PFSK-1 (cell line): ENCODE measurements at regions not wholly inside any gene's neighbourhood (a gene's known extent, or its start where the extent isn't known, plus 50 kb on each side); places are given as distances from the start of the nearest gene placed in this dataset.

Experiments used
- FOXP2 ChIP-seq: optimal IDR thresholded peaks from 2 replicates; pipeline ENCODE3; 2011; ENCODE audit warnings: borderline replicate concordance, control low read depth, inconsistent platforms; ENCODE audit not compliant: insufficient read depth; ENCODE audit errors: extremely low read length, extremely low read depth
- POLR2AphosphoS5 ChIP-seq: IDR thresholded peaks from 2 replicates; pipeline ENCODE4 v1.6.1; 2012; ENCODE audit warnings: low read depth, mild to moderate bottlenecking, control low read depth, low read length, moderate library complexity
- SIN3A ChIP-seq: IDR thresholded peaks from 2 replicates; pipeline ENCODE4 v1.6.1; 2012; ENCODE audit warnings: mild to moderate bottlenecking, low read length, moderate library complexity, borderline replicate concordance; ENCODE audit not compliant: insufficient read depth
- TAF1 ChIP-seq: IDR thresholded peaks from 2 replicates; pipeline ENCODE4 v1.6.1; 2012; ENCODE audit warnings: low read length, control low read depth, borderline replicate concordance; ENCODE audit not compliant: insufficient read depth
- TF ChIP-seq, protein P1 (sequence below), 2 experiments: IDR thresholded peaks; 2 replicates each; pipeline versions ENCODE4 v1.6.1 to v1.8.0; 2011 to 2012; ENCODE audit warnings: low read depth in 2 of 2, low read length in 2 of 2, control low read depth in 1 of 2, inconsistent platforms in 1 of 2, mild to moderate bottlenecking in 1 of 2, moderate library complexity in 1 of 2; ENCODE audit not compliant: insufficient read depth in 1 of 2

DNA sequence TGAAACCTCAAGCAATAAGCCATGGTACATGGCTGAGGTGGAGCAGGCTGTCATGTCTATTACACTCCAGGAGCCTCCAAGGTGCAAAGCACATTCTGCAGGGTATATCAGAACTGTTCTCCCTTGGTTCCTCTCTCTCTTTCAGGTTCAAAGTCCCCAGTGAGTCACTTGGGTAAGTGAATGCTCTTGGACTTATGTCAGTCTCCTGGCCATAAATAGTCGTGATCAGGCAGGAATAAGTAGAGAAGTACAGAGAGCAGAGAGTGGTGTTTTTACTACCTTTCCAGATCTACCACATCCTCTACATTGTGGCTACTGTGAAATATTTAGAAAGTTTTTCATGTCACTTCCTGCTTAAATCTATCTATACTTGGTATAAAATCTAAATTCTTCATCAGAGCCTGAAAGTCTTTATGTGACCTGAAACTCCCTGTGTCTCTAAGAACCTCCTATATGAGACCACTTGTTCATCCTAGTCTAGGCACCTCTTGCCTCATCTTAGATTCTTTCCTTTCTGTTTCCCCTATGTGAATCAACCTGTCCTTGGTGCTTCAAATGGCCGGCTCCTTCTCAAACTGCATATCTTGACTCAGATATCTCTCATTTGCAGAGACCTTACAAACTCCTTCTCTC is 1077.6 kb upstream of the MAP3K7 start:
- TF ChIP-seq SIN3A (no peak), TAF1 (no peak), POLR2AphosphoS5 (no peak), FOXP2 (no peak)
- TF ChIP-seq, protein P1, sequence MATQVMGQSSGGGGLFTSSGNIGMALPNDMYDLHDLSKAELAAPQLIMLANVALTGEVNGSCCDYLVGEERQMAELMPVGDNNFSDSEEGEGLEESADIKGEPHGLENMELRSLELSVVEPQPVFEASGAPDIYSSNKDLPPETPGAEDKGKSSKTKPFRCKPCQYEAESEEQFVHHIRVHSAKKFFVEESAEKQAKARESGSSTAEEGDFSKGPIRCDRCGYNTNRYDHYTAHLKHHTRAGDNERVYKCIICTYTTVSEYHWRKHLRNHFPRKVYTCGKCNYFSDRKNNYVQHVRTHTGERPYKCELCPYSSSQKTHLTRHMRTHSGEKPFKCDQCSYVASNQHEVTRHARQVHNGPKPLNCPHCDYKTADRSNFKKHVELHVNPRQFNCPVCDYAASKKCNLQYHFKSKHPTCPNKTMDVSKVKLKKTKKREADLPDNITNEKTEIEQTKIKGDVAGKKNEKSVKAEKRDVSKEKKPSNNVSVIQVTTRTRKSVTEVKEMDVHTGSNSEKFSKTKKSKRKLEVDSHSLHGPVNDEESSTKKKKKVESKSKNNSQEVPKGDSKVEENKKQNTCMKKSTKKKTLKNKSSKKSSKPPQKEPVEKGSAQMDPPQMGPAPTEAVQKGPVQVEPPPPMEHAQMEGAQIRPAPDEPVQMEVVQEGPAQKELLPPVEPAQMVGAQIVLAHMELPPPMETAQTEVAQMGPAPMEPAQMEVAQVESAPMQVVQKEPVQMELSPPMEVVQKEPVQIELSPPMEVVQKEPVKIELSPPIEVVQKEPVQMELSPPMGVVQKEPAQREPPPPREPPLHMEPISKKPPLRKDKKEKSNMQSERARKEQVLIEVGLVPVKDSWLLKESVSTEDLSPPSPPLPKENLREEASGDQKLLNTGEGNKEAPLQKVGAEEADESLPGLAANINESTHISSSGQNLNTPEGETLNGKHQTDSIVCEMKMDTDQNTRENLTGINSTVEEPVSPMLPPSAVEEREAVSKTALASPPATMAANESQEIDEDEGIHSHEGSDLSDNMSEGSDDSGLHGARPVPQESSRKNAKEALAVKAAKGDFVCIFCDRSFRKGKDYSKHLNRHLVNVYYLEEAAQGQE (IDR thresholded peaks at IDR 0.05; ENCODE audit: insufficient read depth in 1 of 2, low read depth in 2 of 2, low read length in 2 of 2) = no peak

DNA sequence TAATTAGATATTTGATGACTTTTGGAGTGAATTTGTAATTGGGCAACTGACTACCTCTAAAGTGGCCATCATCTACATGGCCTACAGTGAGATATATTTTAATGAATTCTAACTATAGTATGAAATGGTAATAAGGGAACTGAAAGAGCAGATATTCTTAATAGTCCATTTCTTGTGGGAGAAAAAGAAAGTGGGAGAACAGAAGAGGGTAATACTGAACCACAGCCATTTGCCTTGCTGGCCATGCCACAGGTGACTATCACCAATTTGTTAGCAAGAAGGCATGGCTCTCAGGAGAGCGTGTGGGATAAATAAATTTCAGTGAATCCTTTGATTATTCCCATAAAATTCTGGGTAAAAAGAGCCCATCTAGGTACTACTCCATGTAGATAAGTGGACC is 1074.0 kb upstream of the MAP3K7 start:
- no peak for TF ChIP-seq TAF1
- TF ChIP-seq FOXP2 = no peak
- TF ChIP-seq POLR2AphosphoS5 = no peak
- TF ChIP-seq SIN3A = no peak
- TF ChIP-seq, protein P1 (IDR thresholded peaks at IDR 0.05; ENCODE audit: insufficient read depth in 1 of 2, low read depth in 2 of 2, low read length in 2 of 2) = no peak

DNA sequence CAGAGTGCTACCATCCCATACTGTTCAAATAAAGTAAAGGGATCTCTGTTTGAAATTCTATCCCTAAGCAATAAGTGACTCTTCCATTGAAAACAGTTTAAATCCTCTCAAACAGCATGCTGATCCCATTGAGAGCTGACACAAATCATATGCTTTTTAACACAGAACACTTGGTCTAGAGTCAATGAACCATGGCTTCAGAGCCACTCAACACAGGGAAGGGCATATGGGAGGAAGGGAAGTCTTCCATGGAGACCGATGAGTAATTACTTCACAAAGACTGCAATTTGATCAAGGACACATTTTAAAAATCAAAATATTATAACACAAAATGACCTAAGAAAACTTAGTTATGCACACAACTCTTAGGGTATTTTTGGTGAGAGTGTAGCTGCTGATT is 1073.0 kb upstream of the MAP3K7 start:
- no peak for TF ChIP-seq POLR2AphosphoS5
- no peak for TF ChIP-seq FOXP2
- TF ChIP-seq TAF1 = no peak
- no peak for TF ChIP-seq SIN3A
- TF ChIP-seq, protein P1 (IDR thresholded peaks at IDR 0.05; ENCODE audit: insufficient read depth in 1 of 2, low read depth in 2 of 2, low read length in 2 of 2) = no peak

DNA sequence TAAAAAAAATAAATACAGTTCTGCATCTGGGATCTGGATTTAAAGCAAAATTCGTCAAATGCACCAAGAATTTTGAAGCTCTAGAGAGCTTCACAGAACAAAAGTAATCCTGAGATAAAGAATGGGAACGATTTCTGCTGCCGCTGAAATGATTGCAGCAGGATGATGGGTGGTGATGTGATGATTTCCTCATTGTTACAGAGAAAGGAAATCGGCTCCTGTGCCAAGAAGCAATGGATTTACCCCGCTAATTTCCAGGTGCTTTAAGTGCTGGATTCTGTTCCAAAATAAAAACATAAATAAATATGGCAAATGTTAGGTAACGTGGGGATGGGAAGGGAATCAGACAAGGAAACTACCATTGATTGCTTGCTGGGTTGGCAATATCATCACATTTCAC is 1067.9 kb upstream of the MAP3K7 start:
- TF ChIP-seq POLR2AphosphoS5 (no peak), SIN3A (no peak), FOXP2 (no peak), TAF1 (no peak)
- TF ChIP-seq, protein P1 (IDR thresholded peaks at IDR 0.05; ENCODE audit: insufficient read depth in 1 of 2, low read depth in 2 of 2, low read length in 2 of 2) = no peak

DNA sequence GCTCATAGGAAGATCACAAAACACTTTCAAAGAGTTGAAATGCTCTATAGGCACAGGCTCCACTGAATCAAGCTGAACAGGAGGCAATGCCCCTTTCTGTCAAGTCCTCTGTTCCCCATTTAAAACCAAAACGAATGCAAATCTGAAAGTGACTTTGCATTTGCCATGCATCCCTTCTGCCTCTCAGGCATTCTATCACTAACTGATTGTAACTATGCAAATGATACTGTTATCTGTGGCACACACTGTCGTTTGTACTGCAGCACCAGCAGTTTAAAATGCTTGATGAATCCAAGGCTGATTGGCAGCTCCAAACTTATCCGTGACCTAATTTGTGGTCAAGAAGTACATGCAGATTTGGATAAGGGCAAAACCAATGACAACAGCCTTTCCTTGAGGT is 1067.5 kb upstream of the MAP3K7 start:
- TF ChIP-seq POLR2AphosphoS5 = no peak
- TF ChIP-seq, protein P1 (IDR thresholded peaks at IDR 0.05; ENCODE audit: insufficient read depth in 1 of 2, low read depth in 2 of 2, low read length in 2 of 2) = no peak
- TF ChIP-seq SIN3A = no peak
- TF ChIP-seq TAF1 = no peak
- TF ChIP-seq FOXP2 = no peak
